Spleen (tissue), 7 donors: ENCODE measurements at regions not wholly inside any gene's neighbourhood (a gene's known extent, or its start where the extent isn't known, plus 50 kb on each side); places are given as distances from the start of the nearest gene placed in this dataset.

Experiments used
- CTCF ChIP-seq, 11 experiments: fragments of 200-600 bp in 7 of 11; fragments of 450-650 bp in 4 of 11; sonication (generic) in 4 of 11; IDR thresholded peaks in 8 of 11; conservative IDR thresholded peaks in 3 of 11; 1 replicate in 7 of 11; 2 replicates in 4 of 11; pipeline versions ENCODE4 v1.4.0 to v1.8.0; 2016 to 2021; ENCODE audit warnings: antibody characterized with exemption in 11 of 11, inconsistent platforms in 4 of 11, mild to moderate bottlenecking in 1 of 11
- POLR2AphosphoS5 ChIP-seq, 3 donors: sonication (generic); formaldehyde crosslinking; IDR thresholded peaks; one replicate each; pipeline ENCODE4 v1.5.1; 2017; ENCODE audit warnings: antibody characterized with exemption in 3 of 3
- donor health status: DM: no; HTN: no; CAD: no; lungs with moderate emphysema.
- donor health status: DM: no; HTN: no; CAD: no.
- donor health status: DM: no; HTN: no; CAD: no.

DNA sequence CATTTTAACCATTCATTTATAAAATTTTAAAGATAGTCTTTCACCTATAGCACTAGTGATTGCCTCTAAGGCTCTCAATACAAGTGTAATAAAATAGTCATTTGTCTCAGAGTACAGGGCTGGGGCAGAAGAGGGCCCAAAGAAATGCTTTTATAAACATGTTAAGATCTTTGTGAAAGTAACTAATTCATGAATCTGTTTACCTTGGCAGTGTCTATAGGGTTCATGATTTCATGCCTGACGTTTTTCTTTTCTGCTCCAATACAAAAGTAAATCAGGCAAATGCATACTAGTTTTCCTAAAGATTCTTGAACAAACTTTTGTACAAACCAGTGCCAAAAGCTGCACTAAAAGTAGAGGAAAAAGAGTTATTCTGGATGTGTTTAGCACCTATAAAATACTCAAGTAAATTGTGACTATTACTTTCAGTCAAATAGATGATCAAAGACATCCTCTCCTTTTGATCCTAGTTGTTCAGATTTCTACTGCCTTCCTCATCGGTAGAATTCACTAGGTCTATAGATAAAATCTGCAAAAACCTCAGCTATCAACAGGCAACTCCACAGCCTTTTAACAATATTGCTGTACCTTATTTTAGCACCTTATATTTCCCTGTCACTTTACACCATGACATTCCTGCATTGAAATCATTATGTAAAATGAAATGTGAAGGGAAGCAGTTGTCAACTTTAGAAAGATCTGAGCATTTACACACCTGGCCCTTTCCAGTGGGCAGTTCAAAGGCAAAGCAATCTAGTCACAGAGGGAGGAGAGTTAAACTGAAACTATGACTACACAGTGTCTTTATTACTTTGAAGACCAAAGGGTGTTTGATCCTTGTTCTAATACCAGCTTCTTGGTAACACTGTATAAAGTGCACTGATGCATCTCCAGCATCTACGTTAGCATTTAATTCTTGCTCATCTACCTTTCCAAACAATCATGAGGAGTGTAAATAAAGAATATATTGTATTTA is 100.0 kb upstream of the MED13 start:
- TF ChIP-seq POLR2AphosphoS5 (IDR thresholded peaks at IDR 0.05): no peak
- TF ChIP-seq CTCF (IDR thresholded peaks at IDR 0.05 in 8 of 11, conservative IDR thresholded peaks at IDR 0.05 in 3 of 11): no peak
